ENCODE measurements at regions not wholly inside any gene's neighbourhood (a gene's known extent, or its start where the extent isn't known, plus 50 kb on each side); places are given as distances from the start of the nearest gene placed in this dataset.
A peak's percentile ranks its signal among the peaks of the same experiment; 100 is the strongest.

- Histone ChIP-seq H3K9me3 (no peaks in the 10 kb centered on the region), H3K4me3 (no peak overlapping the region), H3K27ac (no peak overlapping the region), H3K36me3 (no peaks in the 10 kb centered on the region), H3K27me3 (no peaks in the 10 kb centered on the region), H3K4me1 (peaks cover 9% of the 10 kb centered on the region)
- intact Hi-C loops (cut with DNase I): no loop called here
- peak in 1 of 2 donors; percentile 67 for DNase-seq (ENCODE audit: extremely low spot score in 2 of 2)
- no peak for TF ChIP-seq POLR2A (IDR thresholded peaks at IDR 0.05)
- no peak for TF ChIP-seq POLR2AphosphoS5 (IDR thresholded peaks at IDR 0.05; ENCODE audit: insufficient read depth in 1 of 2, low read depth in 1 of 2)
- TF ChIP-seq, protein P1, sequence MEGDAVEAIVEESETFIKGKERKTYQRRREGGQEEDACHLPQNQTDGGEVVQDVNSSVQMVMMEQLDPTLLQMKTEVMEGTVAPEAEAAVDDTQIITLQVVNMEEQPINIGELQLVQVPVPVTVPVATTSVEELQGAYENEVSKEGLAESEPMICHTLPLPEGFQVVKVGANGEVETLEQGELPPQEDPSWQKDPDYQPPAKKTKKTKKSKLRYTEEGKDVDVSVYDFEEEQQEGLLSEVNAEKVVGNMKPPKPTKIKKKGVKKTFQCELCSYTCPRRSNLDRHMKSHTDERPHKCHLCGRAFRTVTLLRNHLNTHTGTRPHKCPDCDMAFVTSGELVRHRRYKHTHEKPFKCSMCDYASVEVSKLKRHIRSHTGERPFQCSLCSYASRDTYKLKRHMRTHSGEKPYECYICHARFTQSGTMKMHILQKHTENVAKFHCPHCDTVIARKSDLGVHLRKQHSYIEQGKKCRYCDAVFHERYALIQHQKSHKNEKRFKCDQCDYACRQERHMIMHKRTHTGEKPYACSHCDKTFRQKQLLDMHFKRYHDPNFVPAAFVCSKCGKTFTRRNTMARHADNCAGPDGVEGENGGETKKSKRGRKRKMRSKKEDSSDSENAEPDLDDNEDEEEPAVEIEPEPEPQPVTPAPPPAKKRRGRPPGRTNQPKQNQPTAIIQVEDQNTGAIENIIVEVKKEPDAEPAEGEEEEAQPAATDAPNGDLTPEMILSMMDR (IDR thresholded peaks at IDR 0.05): no peak
These were observed 61.5 kb upstream of the MEF2A start for GRCh38 chr15:99504071-99504822.

- no peak for TF ChIP-seq POLR2A (IDR thresholded peaks at IDR 0.05)
- TF ChIP-seq, protein P1 (IDR thresholded peaks at IDR 0.05): no peak
- no peak for TF ChIP-seq POLR2AphosphoS5 (IDR thresholded peaks at IDR 0.05; ENCODE audit: insufficient read depth in 1 of 2, low read depth in 1 of 2)
- peak in 1 of 2 donors; percentile 46 for DNase-seq (ENCODE audit: extremely low spot score in 2 of 2)
- intact Hi-C loops (cut with DNase I): no loop called here
- no peak overlapping the region for H3K4me3 ChIP-seq
- no peak overlapping the region for H3K27ac ChIP-seq
- no peaks in the 10 kb centered on the region for H3K27me3 ChIP-seq
- peaks cover 9% of the 10 kb centered on the region for H3K4me1 ChIP-seq
- H3K36me3 ChIP-seq: no peaks in the 10 kb centered on the region
- H3K9me3 ChIP-seq: no peaks in the 10 kb centered on the region
These were observed 60.8 kb upstream of the MEF2A start for GRCh38 chr15:99504823-99505551.

- H3K9me3 ChIP-seq: no peaks in the 10 kb centered on the region
- no peak overlapping the region for H3K4me3 ChIP-seq
- no peak for DNase-seq (ENCODE audit: extremely low spot score in 2 of 2)
- TF ChIP-seq, protein P1 (IDR thresholded peaks at IDR 0.05): no peak
- no peak for TF ChIP-seq POLR2AphosphoS5 (IDR thresholded peaks at IDR 0.05; ENCODE audit: insufficient read depth in 1 of 2, low read depth in 1 of 2)
- TF ChIP-seq POLR2A (IDR thresholded peaks at IDR 0.05): no peak
- no peaks in the 10 kb centered on the region for H3K36me3 ChIP-seq
- no peaks in the 10 kb centered on the region for H3K27me3 ChIP-seq
- peaks cover 13% of the 10 kb centered on the region for H3K4me1 ChIP-seq
- H3K27ac ChIP-seq: no peak overlapping the region
- intact Hi-C loops (cut with DNase I): no loop called here
These were observed 59.4 kb upstream of the MEF2A start for GRCh38 chr15:99506399-99506798.

- intact Hi-C loops (cut with DNase I): no loop called here
- Histone ChIP-seq H3K4me1 (peaks cover 19% of the 10 kb centered on the region), H3K27me3 (no peaks in the 10 kb centered on the region), H3K36me3 (no peaks in the 10 kb centered on the region), H3K9me3 (no peaks in the 10 kb centered on the region), H3K27ac (peak overlapping the region; percentile 26), H3K4me3 (no peak overlapping the region)
- no peak for DNase-seq (ENCODE audit: extremely low spot score in 2 of 2)
- TF ChIP-seq, protein P1 (IDR thresholded peaks at IDR 0.05): no peak
- no peak for TF ChIP-seq POLR2AphosphoS5 (IDR thresholded peaks at IDR 0.05; ENCODE audit: insufficient read depth in 1 of 2, low read depth in 1 of 2)
- TF ChIP-seq POLR2A (IDR thresholded peaks at IDR 0.05): no peak
These were observed 58.7 kb upstream of the MEF2A start for GRCh38 chr15:99507016-99507503.
